Fibroblast of villous mesenchyme (primary cell): ENCODE measurements at regions not wholly inside any gene's neighbourhood (a gene's known extent, or its start where the extent isn't known, plus 50 kb on each side); places are given as distances from the start of the nearest gene placed in this dataset.

Experiments
- DNase-seq: peaks from one replicate; pipeline ENCODE4 v3.0.0-alpha.2; 2010; ENCODE audit warnings: low read depth
- H3K4me3 ChIP-seq: 2 replicates; pipeline ENCODE4 v1.5.1; 2011; ENCODE audit warnings: low read depth, mild to moderate bottlenecking, low read length
- CTCF ChIP-seq: IDR thresholded peaks from 2 replicates; pipeline ENCODE4 v1.5.1; 2012; ENCODE audit warnings: low read depth, mild to moderate bottlenecking, low read length; ENCODE audit not compliant: insufficient read depth

- no peak for DNase-seq
- TF ChIP-seq CTCF: no peak
- no peak overlapping the region for H3K4me3 ChIP-seq
These were observed 228.1 kb downstream of the PRL start for GRCh38 chr6:22068561-22069305.

GRCh38 chr6:22069306-22069800 lies 227.5 kb downstream of the PRL start:
- no peak overlapping the region for H3K4me3 ChIP-seq
- no peak for TF ChIP-seq CTCF
- no peak for DNase-seq

GRCh38 chr6:22071270-22072041 lies 225.4 kb downstream of the PRL start:
- H3K4me3 ChIP-seq: peak overlapping the region; percentile 26
- TF ChIP-seq CTCF: no peak
- peak; percentile 58 for DNase-seq

- DNase-seq: peak; percentile 17
These were observed 223.9 kb downstream of the PRL start for GRCh38 chr6:22072949-22073348.

GRCh38 chr6:22073516-22074198 lies 223.2 kb downstream of the PRL start:
- peak; percentile 72 for DNase-seq
- TF ChIP-seq CTCF: no peak
- H3K4me3 ChIP-seq: no peak overlapping the region

More at GRCh38 chr6:22072949-22073348, 223.9 kb downstream of the PRL start:
- no peak for TF ChIP-seq CTCF
- H3K4me3 ChIP-seq: no peak overlapping the region

GRCh38 chr6:22078288-22078687 lies 218.5 kb downstream of the PRL start:
- H3K4me3 ChIP-seq: no peak overlapping the region
- no peak for TF ChIP-seq CTCF
- no peak for DNase-seq
